GM18868 (cell line): ENCODE measurements at regions not wholly inside any gene's neighbourhood (a gene's known extent, or its start where the extent isn't known, plus 50 kb on each side); places are given as distances from the start of the nearest gene placed in this dataset.

Source experiments
- ATAC-seq: cut with Tn5 transposase; IDR thresholded peaks from one replicate; pipeline ENCODE4 v1.9.1; 2021; ENCODE audit warnings: mild to moderate bottlenecking, moderate library complexity; ENCODE audit not compliant: unreplicated experiment

DNA sequence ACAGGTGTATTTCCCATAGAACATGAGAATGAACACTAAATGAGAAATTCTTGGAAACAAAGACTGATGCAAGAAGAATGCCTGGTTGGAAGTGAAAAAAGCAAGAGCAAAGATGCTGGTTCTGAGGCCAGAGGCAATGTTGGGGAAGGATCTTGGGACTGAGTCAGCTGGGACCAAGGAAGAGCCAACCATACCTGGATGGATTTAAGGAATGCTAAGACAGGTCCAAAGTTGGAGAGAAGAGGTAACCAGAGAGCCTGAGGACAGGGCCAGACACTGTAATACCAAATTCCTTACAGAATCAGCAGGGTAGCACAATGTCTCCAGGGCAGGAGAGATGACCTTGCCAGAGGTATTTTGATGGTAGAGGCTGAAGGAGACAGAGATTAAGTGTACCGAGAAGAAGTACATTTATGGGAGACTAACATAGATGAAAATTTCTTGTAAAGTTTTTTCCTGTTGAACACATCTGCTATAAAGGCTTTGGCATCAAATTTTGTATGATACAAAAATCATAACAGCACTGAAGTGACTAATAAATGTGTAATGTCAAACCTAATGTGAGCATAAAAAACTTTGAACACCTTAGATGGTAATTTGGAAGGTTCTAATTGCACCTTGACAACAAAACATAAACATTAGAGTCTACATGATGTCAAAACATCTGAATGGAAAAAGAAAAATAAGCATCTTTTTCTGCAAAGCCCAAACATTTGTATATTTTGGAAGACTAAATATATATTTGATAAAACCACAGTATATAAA is 221.7 kb upstream of the MARCKS start:
- ATAC-seq, result no peak

DNA sequence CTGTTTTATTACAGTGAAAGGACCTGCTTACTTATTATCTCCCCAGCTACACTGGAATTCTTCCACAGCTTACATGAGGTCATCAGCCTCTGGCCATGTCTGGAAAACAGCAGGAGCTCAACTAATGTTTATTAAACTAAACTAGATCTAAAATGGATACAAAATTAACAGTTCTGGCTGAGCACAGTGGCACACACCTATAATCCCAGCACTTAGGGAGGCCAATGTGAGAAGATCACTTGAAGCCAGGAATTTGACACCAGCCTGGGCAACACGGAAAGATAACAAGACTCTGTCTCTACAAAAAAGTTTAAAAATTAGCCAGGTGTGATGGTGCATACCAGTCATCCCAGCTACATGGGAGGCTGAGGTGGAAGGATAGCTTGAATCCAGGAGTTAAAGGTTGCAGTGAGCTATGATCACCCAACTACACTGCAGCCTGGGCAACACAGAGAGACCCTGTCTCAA is 220.8 kb upstream of the MARCKS start:
- no peak for ATAC-seq

DNA sequence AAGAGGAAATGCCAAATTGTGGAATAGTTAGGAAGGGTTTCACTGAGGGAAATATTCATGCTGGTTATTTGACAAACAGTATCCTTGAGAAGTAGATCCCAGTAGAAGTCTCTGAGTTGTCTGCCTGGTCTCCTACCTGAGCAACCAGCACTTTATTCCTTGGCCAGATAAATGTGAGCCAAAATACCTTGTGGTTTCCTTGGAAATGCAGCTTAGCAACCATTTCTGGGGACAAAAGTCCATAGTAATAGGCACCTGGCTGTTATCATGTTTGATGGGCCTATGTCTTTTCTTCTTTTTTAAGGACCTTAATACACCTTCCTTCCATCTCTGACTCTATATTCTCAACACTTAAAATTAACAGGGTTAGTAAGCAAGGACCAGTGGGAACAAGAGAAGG is 217.1 kb upstream of the MARCKS start:
- no peak for ATAC-seq

DNA sequence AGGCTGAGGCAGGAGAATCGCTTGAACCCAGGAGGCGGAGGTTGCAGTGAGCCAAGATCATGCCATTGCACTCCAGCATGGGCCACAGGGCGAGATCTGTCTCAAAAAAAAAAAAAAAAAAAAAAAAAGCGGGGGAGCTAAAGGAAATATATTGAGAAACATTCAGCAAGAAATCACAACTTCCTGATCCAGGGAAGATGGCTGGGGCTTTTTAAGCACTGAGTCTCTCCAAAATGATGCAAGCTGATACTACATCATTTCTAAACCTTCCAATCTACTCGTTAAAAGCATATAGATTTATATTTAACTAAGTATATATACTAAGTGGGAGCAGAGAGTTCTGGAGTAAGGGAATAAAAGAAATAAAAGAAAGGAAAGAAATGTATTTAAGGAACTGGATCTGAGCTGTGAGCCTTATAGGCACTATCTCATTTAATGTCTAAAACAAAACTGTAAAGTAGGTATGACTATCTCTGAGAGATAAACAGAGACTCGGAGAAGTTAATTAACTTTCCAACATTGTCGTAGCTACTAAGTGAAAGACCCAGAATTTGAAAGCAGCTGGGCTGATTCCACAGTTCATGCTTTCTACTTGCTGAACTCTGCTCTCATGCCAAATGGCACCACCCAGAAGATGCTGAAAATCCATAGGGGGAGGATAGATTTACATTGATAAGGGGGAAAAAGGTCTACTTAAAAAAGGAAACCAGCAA is 215.0 kb upstream of the MARCKS start:
- ATAC-seq, result no peak

DNA sequence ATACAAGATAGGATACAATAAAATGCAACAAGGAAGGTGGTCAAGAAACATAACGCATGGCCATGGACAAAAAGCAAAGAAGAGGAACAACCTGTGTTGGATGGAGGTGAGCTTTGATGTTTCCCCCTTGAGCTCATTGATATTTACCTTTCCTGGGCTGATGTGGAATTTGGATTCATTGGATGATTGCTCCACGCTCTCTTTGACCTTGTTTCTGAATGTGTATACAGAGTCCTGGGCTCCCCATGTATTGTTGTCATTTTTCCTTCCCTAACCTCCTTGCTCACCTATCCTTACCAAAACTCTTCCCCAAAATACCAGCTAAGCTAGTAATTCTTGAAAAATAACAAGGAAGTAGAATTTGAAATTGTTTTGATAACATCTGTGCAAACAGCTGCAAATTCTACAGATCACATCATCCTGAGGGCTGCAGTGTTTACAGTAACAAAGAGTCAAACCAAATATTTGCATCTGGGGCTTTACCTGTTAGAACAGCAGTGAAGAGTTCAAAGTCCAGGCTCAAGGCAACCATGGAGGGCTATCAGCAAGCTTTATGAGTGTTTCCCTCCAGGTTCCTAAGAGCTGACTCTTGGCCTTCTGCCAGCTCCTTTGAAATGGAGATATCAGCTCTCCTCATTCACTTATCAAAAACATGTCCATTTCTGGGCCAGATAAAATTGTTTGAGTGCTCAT is 214.3 kb upstream of the MARCKS start:
- peak; percentile 83 for ATAC-seq

DNA sequence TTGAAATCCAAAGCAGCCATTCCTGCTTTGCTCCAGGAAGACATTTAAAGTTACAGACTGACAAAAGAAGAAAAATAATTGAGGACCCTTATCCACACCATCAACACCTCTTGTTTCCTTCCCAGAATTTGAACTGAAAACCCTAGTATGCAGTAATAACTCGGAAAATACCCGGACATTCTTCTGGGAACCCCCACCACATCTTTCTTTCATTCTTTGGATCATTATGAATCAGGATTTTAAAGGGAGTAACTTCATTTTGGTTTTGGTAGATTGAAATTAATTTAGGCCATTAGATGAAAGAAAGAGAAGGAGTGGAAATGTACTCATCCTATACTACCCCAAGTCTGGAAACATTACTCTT is 213.8 kb upstream of the MARCKS start:
- ATAC-seq, result no peak

DNA sequence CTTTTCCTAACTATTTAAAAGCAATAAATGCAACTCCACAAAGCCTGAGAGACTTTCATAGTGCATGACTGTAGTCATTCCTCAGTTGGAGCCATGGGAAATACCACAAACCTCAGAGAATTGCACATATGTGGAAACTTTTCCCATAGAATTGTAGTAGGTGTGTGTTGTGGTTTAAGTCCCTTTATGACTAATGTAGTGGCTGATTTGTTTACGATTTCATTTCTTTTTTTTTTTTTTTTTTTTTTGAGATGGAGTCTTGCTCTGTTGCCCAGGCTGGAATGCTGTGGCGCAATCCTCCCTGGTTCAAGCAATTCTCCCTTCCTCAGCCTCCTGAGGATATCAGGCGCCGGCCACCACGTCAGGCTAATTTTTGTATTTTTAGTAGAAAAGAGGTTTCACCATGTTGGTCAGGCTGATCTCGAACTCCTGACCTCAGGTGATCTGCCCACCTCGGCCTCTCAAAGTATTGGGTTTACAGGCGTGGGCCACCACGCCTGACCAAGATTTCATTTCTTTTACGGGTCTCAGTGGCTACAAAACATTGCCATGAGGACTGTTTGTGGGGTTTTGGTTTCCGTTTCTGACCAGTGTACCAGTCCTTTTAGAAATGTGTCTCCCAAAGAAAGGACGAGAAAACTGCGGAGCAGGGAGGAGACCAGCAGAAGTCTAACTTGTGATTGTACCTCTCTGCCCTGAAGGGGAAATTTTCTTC is 212.1 kb upstream of the MARCKS start:
- ATAC-seq, result peak; percentile 21

DNA sequence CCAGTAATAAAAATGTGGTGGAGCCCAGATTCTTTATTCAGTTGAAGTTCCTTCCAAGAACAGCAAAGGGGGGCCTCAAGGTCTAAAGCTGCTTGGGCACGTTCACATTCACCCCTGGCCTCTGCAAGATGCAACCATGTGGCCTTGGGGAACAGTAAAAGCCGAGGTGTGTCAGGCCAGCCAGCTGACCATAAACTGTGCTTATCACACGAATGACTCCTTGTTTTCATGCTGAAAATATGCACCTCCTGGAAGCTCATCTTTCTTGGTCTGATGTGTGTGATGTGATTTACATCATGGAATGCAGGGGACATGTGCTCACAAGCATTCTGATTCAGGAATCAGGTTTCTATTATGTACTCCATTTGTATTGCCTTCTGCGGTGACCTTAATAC is 211.6 kb upstream of the MARCKS start:
- ATAC-seq, result no peak

DNA sequence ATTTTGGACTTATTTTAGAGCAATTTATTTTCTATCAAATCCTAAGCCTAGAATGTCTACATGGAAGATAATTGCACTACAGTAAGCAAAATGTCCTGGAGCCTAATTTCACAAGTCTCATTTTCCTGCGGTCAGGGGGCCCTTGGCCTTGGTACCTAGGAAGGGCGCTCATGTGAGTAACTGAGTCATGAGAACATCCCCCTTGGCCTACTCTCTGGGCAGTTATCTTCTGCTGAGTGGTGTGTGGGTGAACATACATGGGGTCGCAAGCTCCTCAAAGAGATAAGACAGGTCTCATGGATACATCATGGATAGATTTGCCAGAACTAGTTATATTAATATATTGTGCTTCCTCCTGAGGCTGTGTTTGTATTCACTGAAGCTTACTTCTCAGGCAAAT is 211.2 kb upstream of the MARCKS start:
- no peak for ATAC-seq

DNA sequence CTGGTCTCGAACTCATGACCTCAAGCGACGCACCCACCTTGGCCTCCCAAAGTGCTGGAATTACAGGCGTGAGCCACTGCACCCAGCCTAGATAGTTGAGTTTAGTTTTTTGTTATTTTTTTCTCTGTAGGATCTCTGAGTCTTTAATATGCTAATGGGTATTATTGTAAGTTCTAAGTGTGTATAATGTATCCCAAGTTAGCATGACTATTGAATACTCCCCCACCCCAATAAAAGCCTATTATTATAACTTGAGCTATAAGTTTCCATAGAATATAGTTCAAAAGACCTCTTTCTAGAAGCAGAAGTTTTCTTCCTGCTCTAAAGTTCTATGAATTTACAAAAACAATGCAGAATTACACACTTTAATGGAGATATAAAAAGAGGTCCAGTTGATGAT is 210.4 kb upstream of the MARCKS start:
- no peak for ATAC-seq

DNA sequence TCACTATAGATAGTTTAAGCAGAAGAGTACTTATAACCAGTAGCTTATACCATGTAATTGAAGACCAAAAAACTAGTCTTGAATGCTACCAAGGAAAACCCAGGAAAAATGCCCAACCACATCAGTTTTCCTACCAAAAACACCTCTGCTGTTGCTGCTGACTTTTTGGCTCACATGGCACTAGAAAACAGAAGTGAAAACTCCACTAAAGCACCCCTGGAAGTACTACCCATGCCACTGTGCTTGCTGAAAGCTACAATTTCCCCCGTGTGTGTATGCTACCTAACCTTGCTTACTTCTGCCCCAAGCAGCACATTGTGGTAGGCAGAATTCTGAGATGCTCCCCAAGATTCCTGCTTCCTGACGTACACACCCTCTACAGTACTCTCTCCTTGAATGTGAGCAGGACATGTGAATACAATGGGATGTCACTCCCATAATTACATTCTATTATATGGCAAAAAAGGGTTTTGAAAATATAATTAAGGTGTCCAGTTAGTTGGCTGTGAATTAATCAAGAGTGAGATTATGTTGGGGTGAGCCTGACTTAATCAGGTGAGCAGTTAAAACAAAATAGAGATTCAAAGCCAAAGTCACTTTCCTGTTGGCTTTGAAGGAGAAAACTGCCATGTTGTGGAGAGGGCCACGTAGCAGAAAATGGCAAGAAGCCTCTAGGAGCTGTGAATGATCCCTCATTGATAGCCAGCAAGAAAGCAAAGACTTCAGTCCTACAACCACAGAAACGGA is 209.8 kb upstream of the MARCKS start:
- peak; percentile 35 for ATAC-seq

DNA sequence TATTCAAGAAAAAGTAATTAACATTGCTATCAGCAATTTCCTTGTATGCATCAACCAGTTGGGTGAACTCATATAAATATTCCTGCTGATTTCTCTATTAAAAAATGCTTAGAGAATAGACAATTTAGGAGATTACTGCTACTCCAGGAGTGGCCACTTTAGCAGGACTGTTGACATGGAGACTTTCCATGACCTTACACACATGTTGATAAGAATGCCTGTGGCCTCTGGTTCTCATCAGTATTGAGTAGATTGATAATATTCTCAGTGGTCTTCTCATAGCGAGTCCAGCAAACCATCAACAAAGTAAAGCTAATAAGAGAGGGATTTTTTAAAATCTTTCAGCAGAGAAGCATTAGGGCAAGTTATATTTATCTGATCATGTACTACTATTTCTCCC is 208.4 kb upstream of the MARCKS start:
- ATAC-seq, result no peak

DNA sequence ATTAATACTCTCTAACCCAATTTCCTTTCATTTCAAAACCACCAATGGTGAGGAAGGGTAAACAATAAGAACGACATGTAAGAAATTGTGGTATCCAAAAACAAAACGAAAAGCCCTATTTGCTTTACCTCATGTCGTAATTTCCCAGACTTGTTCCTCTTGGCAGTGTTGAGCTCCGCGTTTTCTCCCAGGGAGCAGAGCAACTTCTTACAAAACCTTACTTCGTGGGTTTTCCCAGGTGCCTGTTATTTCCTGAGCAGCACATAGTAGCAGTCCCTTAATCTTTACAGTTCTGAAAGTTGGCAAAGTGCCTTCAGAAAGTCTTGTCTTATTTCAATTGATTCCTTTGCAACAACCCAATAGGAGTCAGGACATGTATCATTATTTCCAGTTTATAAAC is 207.9 kb upstream of the MARCKS start:
- ATAC-seq, result peak; percentile 18

DNA sequence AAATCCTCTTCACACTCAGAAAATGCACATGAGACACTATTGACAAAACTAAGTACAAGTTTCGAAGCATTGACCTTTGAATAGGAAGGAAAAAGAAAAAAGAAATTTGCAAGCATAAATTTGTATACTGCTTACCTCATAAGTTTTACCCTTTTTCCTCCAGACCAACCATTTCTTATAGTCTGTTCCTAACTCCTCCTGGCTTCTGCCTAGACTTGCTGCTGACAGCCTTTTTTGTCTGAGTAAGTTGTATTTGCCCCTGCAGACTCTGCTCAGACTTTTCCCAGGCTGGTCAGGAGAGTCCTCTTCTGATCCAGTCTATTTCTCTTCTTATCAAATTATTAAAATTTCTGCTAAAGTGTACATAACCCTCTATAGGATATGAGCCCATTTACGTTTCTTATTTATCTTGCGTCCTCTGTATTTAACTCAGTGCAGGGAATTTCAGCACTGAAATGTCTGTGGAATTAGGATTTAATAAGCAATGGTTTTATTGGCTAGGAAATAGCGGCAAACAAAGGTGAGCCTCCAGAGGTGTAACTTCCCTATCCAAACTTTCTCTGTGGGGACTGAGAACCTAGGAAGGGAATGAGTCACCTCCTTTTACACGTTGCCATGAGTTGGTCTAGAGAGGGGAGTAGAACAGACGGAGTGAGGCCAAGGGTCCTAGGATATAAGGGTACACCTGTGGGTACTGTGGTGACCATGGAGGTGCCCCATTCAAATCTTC is 207.1 kb upstream of the MARCKS start:
- ATAC-seq, result peak; percentile 0

DNA sequence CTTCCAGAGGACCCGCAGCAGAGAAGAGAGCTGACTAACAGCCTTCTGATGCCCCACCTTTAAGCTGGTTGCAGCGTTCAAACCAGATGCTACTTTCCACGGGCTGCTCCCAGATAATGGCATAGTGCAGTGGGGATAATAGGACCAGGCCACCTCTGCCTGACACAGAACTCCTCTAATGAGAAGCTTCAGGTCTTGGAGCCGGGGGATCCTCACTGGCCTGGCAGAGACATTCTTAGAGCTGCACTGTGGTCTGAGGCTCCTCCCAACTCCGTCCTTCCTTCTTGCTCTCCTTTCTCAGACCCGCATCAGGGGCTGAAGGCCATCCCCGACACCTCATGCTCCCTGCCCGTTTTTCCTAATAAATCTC is 206.6 kb upstream of the MARCKS start:
- no peak for ATAC-seq

DNA sequence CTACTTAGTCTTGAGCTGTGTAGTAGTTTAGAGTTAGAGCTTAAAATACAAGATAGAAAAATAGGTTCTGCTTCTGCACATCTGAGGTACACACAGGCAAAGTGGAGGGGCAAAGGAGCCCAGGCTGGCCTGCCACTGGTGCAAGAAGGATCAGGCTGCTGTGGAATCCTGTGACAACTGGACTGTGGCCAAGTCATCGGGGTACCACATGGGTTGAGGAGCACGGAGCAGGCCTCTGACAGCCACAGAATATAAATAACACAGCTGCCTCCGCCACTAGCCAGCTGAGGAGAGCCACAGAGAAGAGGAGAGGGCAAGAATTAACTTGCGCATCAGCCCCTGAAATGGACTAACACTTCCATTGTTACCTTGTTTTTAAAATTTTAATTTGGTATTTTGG is 206.0 kb upstream of the MARCKS start:
- peak; percentile 28 for ATAC-seq

DNA sequence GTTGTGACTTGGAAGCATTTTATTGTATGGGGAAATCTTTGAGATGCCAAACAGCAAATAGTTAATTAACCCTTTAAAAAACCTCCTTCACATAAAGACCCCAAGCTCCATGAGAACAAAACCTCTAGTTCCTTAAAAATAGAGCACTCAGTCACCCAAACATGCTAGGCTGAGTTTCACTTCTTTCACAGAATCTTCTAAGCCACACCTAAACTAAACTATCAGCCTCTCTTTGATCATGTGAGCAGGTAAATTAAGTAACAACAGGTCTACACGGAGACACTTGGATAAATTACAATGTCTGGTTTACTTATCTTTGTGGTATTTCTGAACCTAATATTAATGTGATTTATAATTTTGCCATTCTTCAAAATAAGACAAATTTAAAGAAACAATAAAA is 205.2 kb upstream of the MARCKS start:
- peak; percentile 33 for ATAC-seq

DNA sequence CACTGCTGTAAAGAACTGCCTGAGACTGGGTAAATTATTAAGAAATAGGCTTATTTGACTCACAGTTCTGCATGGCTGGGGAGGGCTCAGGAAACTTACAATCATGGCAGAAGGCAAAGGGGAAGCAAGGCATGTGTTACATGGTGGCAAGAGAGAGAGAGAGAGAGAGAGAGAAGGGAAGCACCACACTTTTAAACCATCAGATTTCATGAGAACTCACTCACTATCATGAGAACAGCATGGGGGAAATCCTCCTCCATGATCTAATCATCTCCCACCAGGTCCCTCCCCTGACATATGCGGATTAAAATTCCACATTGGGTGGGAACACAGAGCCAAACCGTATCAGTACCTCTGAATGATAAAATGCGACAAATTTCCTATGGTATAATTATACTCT is 203.9 kb upstream of the MARCKS start:
- ATAC-seq, result no peak

DNA sequence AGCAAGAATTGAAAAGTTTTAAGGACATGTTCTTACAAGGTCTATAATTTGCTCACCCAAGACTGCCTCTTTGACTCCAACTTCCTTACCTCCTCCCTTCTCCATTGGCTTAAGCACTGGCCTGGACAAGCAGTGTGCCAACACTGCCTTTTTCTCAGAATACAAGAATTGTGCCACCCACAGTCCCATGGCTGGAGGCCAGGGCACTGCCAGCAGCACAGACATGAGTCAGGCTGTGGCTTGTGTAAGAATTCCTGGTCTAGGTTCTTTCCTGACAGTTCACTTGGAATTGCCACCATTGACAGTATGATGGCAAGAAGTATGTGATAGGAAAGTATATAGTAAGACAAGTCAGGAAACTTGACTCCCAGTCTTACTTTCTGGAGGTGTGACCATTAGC is 202.7 kb upstream of the MARCKS start:
- ATAC-seq, result no peak

DNA sequence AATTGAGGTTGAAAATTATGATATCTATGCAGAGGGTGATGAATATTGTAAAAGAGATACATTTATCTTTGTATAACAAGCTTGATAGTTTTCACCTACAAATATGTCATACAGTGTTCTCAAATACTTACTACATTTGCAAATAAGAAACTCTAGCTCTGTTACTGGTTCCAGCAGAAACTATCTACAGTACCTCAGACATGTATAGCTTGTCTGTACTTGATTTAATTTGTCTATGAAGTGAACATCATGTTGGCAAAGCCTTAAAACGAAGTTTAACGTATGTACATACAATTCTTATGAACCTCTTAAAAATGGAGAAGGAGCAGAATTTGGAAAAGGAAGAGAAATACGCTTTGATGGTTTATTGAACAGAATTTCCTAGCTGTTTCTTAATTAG is 201.4 kb upstream of the MARCKS start:
- no peak for ATAC-seq
